Left lung (tissue), 4 donors: ENCODE measurements at regions not wholly inside any gene's neighbourhood (a gene's known extent, or its start where the extent isn't known, plus 50 kb on each side); places are given as distances from the start of the nearest gene placed in this dataset.

Experiments
- ATAC-seq: fragments of 200-7000 bp; cut with Tn5 transposase; one replicate; pipeline ENCODE4 v1.9.1; 2020; ENCODE audit warnings: moderate library complexity
- DNase-seq, 4 donors: peaks; one replicate each; pipeline ENCODE4 v3.0.0-alpha.2; 2013 to 2020
- H3K27ac ChIP-seq, 2 donors: fragments of 200-600 bp; sonication (generic) in 1 of 2; one replicate each; pipeline versions ENCODE4 v1.5.0 to v1.8.0; 2020 to 2021
- H3K27me3 ChIP-seq, 2 donors: fragments of 200-600 bp; sonication (generic) in 1 of 2; one replicate each; pipeline versions ENCODE4 v1.5.0 to v1.8.0; 2020 to 2021
- H3K36me3 ChIP-seq, 2 donors: fragments of 200-600 bp; sonication (generic) in 1 of 2; one replicate each; pipeline versions ENCODE4 v1.5.0 to v1.8.0; 2020 to 2021
- H3K4me1 ChIP-seq, 2 donors: fragments of 200-600 bp; one replicate each; pipeline ENCODE4 v1.8.0; 2021
- H3K4me3 ChIP-seq, 2 donors: fragments of 200-600 bp; sonication (generic) in 1 of 2; one replicate each; pipeline versions ENCODE4 v1.5.0 to v1.8.0; 2020 to 2021; ENCODE audit warnings: mild to moderate bottlenecking in 1 of 2
- H3K9me3 ChIP-seq, 2 donors: fragments of 200-600 bp; sonication (generic) in 1 of 2; one replicate each; pipeline versions ENCODE4 v1.5.0 to v1.8.0; 2020 to 2021
- CTCF ChIP-seq, 2 donors: fragments of 200-600 bp; sonication (generic) in 1 of 2; IDR thresholded peaks; one replicate each; pipeline versions ENCODE4 v1.5.0 to v1.8.0; 2021; ENCODE audit warnings: antibody characterized with exemption in 2 of 2
- intact Hi-C, 2 donors: fragments of 100-400 bp; cut with DNase I; formaldehyde crosslinking; loops; one replicate each; pipeline versions ENCODE4 v1.11.2 to v1.14.2; 2022
- donor health status: DM: no; HTN: yes; CAD: no.
- donor health status: DM: no; HTN: no; CAD: no.

GRCh38 chr6:168154263-168154917 is 75.4 kb upstream of the FRMD1 start:
- TF ChIP-seq CTCF (IDR thresholded peaks at IDR 0.05), result no peak
- peaks cover 5 to 6% of the 10 kb centered on the region in 2 donors for H3K4me1 ChIP-seq
- DNase-seq, result no peak
- H3K27me3 ChIP-seq, result peaks cover 0 to 27% of the 10 kb centered on the region in 2 donors
- H3K4me3 ChIP-seq, result no peak overlapping the region
- H3K27ac ChIP-seq, result no peak overlapping the region
- no peaks in the 10 kb centered on the region for H3K36me3 ChIP-seq
- no peak for ATAC-seq
- H3K9me3 ChIP-seq, result no peaks in the 10 kb centered on the region
- intact Hi-C loops, result loop anchor here in 1 of 2 donors (10.0 kb wide), 1 partner anchor 200 kb away; no protein-coding TSS in a partner anchor

- ATAC-seq (no peak), DNase-seq (no peak)
- Histone ChIP-seq H3K4me3 (no peak overlapping the region), H3K27ac (no peak overlapping the region), H3K9me3 (no peaks in the 10 kb centered on the region), H3K27me3 (peaks cover 0 to 34% of the 10 kb centered on the region in 2 donors), H3K4me1 (peaks cover 5 to 6% of the 10 kb centered on the region in 2 donors), H3K36me3 (no peaks in the 10 kb centered on the region)
- intact Hi-C loops, result loop anchor here in 1 of 2 donors (10.0 kb wide), 1 partner anchor 201 kb away; no protein-coding TSS in a partner anchor
- no peak for TF ChIP-seq CTCF (IDR thresholded peaks at IDR 0.05)
Observed at GRCh38 chr6:168153553-168153952, 74.5 kb upstream of the FRMD1 start.

GRCh38 chr6:168152980-168153379 is 74.0 kb upstream of the FRMD1 start:
- no peaks in the 10 kb centered on the region for H3K36me3 ChIP-seq
- H3K27me3 ChIP-seq, result peaks cover 0 to 30% of the 10 kb centered on the region in 2 donors
- no peak for DNase-seq
- ATAC-seq, result no peak
- TF ChIP-seq CTCF (IDR thresholded peaks at IDR 0.05), result no peak
- no peak overlapping the region for H3K4me3 ChIP-seq
- intact Hi-C loops, result loop anchor here in 1 of 2 donors (10.0 kb wide), 1 partner anchor 202 kb away; no protein-coding TSS in a partner anchor
- no peak overlapping the region for H3K27ac ChIP-seq
- H3K4me1 ChIP-seq, result peaks cover under 1 to 3% of the 10 kb centered on the region in 2 donors
- H3K9me3 ChIP-seq, result no peaks in the 10 kb centered on the region

- no peaks in the 10 kb centered on the region for H3K4me1 ChIP-seq
- TF ChIP-seq CTCF (IDR thresholded peaks at IDR 0.05), result no peak
- H3K27me3 ChIP-seq, result peaks cover 0 to 32% of the 10 kb centered on the region in 2 donors
- H3K9me3 ChIP-seq, result no peaks in the 10 kb centered on the region
- no peak for ATAC-seq
- intact Hi-C loops, result loop anchor here in 1 of 2 donors (10.0 kb wide), 1 partner anchor 202 kb away; no protein-coding TSS in a partner anchor
- no peak overlapping the region for H3K4me3 ChIP-seq
- no peaks in the 10 kb centered on the region for H3K36me3 ChIP-seq
- H3K27ac ChIP-seq, result no peak overlapping the region
- DNase-seq, result no peak
Observed at GRCh38 chr6:168152306-168152963, 73.4 kb upstream of the FRMD1 start.
